ENCODE measurements at regions not wholly inside any gene's neighbourhood (a gene's known extent, or its start where the extent isn't known, plus 50 kb on each side); places are given as distances from the start of the nearest gene placed in this dataset.

DNA sequence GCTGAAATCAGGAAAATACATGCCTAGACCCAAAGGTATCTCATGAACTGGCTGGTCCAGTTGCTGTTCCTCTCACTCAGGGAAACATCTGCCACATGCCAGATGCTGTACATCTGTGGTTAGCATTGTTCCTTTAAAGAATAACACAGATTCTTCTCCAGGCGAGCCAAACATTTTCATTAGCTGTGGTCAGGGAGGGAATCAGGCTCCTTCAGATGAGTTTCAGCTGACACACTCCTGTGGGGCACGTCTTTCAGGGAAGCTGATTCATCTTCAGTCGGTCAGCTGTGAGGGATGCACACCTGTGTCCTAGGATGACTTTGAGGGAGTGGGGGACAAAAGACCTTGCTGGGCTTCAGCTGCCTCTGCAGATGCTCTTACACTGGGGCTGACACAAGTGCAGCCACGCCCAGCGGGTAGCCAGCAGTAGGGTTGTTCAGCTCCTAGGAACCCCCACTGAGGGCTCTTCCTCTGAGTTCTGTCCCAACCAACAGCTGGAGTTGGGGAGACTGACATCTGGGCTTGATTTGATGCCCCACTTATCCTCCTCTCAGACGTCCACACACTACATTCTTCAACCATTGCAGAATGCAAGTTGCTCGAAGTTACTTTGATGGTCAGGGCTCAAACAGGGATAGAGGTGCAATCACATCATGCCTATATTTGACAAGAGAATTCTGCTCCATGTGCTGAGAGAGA lies 155.0 kb downstream of the NUAK1 start:
- TF ChIP-seq, protein P1, sequence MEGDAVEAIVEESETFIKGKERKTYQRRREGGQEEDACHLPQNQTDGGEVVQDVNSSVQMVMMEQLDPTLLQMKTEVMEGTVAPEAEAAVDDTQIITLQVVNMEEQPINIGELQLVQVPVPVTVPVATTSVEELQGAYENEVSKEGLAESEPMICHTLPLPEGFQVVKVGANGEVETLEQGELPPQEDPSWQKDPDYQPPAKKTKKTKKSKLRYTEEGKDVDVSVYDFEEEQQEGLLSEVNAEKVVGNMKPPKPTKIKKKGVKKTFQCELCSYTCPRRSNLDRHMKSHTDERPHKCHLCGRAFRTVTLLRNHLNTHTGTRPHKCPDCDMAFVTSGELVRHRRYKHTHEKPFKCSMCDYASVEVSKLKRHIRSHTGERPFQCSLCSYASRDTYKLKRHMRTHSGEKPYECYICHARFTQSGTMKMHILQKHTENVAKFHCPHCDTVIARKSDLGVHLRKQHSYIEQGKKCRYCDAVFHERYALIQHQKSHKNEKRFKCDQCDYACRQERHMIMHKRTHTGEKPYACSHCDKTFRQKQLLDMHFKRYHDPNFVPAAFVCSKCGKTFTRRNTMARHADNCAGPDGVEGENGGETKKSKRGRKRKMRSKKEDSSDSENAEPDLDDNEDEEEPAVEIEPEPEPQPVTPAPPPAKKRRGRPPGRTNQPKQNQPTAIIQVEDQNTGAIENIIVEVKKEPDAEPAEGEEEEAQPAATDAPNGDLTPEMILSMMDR (IDR thresholded peaks at IDR 0.05; ENCODE audit: low read depth, low read length, missing control alignments) = no peak
- DNase-seq (ENCODE audit: low read depth) = peak; percentile 70
- no peak overlapping the region for H3K4me3 ChIP-seq (ENCODE audit: low read depth, low read length)
- in situ Hi-C loops (cut with HindIII; ENCODE audit: low sequenced_read_pairs) = no loop called here

DNA sequence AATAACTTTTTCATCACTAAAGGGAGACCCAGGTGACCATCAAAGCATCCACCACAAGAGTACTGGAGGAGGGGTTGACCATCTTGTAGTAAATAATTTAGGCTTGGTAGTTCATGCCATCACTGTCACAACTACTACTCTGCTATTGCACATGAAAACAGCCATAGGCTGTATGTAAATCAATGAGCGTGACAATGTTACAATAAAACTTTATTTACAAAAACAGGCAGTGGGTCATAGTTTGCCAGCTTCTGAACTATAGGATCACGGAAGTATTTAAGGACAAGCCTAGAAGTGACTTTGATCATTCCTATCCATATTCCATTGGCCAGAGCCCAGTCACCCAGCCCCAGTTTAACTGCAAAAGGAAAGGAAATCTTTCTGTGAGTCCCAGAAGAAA lies 153.4 kb downstream of the NUAK1 start:
- H3K4me3 ChIP-seq (ENCODE audit: low read depth, low read length) = no peak overlapping the region
- TF ChIP-seq, protein P1 (IDR thresholded peaks at IDR 0.05; ENCODE audit: low read depth, low read length, missing control alignments) = no peak
- in situ Hi-C loops (cut with HindIII; ENCODE audit: low sequenced_read_pairs) = no loop called here
- no peak for DNase-seq (ENCODE audit: low read depth)

DNA sequence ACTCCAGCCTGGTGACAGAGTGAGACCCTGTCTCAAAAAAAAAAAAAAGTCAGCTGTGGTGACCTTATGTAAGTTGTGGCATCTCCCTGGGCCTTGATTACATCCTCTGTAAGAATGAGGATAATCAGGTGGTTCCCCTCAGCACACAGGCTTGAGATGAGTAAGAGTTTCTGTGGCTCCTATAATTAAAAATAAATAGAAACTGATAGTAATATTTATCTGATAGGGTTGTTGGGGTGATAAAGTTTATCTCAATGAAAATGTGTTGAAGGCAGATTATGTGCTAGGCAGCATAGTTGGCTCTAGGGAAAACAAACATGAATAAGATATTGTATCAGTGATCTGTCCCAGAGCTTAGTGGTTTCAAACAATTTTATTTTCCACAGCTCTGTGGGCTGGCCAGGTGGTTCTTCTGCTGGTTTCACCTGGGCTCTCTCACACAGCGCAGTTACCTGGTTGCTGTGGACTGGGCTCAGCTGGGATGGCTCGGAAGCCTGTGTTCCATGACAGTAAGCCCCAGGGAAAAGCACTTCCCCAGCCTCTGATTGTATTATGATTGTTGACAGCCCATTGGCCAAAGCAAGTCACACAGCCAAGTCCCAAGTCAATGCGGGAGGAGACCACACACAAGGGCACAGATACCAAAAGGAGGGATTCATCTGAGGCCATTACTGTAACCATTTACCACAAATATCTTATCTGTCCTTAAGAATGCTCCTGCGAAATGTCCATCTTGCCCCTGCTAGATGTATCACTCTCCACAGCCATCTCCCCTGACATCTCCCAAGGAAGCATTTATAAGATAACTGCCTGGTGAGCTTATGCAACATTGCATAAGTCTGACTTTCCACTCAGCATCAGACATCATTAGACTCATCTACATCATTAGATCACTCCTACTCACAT lies 151.7 kb downstream of the NUAK1 start:
- no peak for DNase-seq (ENCODE audit: low read depth)
- in situ Hi-C loops (cut with HindIII; ENCODE audit: low sequenced_read_pairs) = no loop called here
- no peak overlapping the region for H3K4me3 ChIP-seq (ENCODE audit: low read depth, low read length)
- TF ChIP-seq, protein P1 (IDR thresholded peaks at IDR 0.05; ENCODE audit: low read depth, low read length, missing control alignments) = no peak

DNA sequence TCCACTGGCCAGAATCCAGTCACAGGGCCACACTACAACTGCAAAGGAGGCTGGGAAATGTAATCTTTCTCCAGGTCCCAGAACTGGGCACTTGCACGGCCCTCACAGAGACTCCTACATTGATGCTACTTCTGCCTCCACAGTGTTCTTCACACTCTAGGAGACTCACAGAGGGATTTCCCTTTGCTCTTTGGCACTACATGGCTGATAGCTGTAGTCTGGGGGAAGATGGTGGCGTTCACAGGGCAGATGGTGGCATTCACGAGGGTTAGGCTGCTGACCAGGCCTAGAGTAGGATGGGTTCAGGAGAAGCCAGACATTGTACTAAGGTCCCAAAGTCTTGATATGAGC lies 151.1 kb downstream of the NUAK1 start:
- no peak for DNase-seq (ENCODE audit: low read depth)
- TF ChIP-seq, protein P1 (IDR thresholded peaks at IDR 0.05; ENCODE audit: low read depth, low read length, missing control alignments) = no peak
- in situ Hi-C loops (cut with HindIII; ENCODE audit: low sequenced_read_pairs) = no loop called here
- H3K4me3 ChIP-seq (ENCODE audit: low read depth, low read length) = no peak overlapping the region

DNA sequence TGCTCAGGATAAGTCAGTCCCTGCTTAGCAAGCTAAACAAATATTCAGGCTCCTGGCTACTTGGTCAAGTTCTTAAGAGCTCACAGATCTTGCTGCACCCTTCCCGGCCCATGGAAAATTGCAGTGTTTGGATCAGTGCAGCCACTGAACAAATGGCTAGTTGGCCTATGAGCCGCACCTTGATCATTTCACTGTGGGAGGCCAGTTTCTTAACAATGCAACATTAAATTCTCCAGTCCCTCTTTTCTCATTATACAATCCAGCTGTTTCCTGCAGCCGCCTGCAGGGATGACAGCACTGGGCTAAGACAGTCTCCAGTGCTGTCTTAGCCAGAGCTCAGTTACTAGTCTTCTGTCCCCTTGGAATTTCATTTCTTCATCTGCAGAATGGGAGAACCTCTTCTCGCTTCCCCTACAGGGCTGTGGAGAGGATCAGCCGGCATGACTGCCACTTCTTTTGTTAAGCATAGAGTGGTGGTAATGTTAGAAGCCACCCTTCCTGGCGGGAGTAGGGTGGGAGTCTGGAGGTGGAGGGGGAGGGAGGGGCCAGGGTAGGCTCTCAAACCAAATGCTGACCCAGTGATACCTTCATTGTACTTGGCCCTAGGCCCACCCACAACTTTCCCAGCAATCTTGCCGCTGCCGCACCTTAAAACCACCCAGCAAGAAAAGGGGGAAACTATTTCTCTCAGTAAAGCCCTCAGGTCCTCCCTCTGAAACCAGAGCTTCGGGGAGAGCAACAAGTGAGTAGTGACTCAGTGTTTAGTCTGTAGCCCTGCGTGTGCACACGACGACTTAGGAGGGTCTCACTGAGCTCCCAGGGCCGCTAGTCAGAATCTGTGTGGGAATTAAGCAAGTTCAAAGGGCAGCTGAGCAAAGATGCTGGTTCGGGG lies 145.7 kb downstream of the NUAK1 start:
- in situ Hi-C loops (cut with HindIII; ENCODE audit: low sequenced_read_pairs) = no loop called here
- TF ChIP-seq, protein P1 (IDR thresholded peaks at IDR 0.05; ENCODE audit: low read depth, low read length, missing control alignments) = no peak
- DNase-seq (ENCODE audit: low read depth) = peak; percentile 23
- H3K4me3 ChIP-seq (ENCODE audit: low read depth, low read length) = no peak overlapping the region
